Peyer's patch (tissue), 4 donors: ENCODE measurements at regions not wholly inside any gene's neighbourhood (a gene's known extent, or its start where the extent isn't known, plus 50 kb on each side); places are given as distances from the start of the nearest gene placed in this dataset.

Source experiments
- CTCF ChIP-seq, 6 experiments: fragments of 450-650 bp in 4 of 6; fragments of 200-600 bp in 2 of 6; sonication (generic) in 1 of 6; IDR thresholded peaks; one replicate each; pipeline ENCODE4 v1.5.1; 2017 to 2019; ENCODE audit warnings: antibody characterized with exemption in 6 of 6, mild to moderate bottlenecking in 3 of 6, moderate library complexity in 1 of 6
- POLR2A ChIP-seq, 2 donors: fragments of 450-650 bp; IDR thresholded peaks; one replicate each; pipeline ENCODE4 v1.5.1; 2017; ENCODE audit warnings: antibody characterized with exemption in 2 of 2, mild to moderate bottlenecking in 2 of 2, moderate library complexity in 2 of 2

GRCh38 chr3:29011966-29012365, 268.9 kb upstream of the RBMS3 start:
- TF ChIP-seq CTCF (IDR thresholded peaks at IDR 0.05): no peak
- no peak for TF ChIP-seq POLR2A (IDR thresholded peaks at IDR 0.05)
